ENCODE measurements at regions not wholly inside any gene's neighbourhood (a gene's known extent, or its start where the extent isn't known, plus 50 kb on each side); places are given as distances from the start of the nearest gene placed in this dataset.

DNA sequence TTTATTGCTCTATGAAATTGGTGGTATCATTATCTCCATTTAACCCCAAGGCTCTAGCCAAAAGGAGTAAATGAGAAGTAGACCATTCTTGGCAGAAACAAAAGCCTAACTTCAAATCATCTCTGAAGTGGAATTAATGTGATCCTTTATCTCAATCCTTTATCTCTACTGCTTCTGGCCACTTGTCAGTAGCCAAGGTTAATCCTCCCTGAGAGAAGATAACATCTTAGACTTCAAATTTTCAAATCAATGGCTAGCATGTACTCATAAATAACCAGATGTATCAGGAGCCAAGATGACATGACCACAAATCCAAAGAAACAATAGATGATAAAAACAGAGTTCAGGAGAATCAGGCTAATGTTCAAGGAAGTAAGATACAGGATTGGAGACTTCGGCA, 123.1 kb upstream of the RASSF8 start:
- TF ChIP-seq, protein P1, sequence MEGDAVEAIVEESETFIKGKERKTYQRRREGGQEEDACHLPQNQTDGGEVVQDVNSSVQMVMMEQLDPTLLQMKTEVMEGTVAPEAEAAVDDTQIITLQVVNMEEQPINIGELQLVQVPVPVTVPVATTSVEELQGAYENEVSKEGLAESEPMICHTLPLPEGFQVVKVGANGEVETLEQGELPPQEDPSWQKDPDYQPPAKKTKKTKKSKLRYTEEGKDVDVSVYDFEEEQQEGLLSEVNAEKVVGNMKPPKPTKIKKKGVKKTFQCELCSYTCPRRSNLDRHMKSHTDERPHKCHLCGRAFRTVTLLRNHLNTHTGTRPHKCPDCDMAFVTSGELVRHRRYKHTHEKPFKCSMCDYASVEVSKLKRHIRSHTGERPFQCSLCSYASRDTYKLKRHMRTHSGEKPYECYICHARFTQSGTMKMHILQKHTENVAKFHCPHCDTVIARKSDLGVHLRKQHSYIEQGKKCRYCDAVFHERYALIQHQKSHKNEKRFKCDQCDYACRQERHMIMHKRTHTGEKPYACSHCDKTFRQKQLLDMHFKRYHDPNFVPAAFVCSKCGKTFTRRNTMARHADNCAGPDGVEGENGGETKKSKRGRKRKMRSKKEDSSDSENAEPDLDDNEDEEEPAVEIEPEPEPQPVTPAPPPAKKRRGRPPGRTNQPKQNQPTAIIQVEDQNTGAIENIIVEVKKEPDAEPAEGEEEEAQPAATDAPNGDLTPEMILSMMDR (IDR thresholded peaks at IDR 0.05), result no peak
- no peak for TF ChIP-seq POLR2A (IDR thresholded peaks at IDR 0.05)

All from heart left ventricle (tissue), 13 donors.